IMR-90 (cell line): ENCODE measurements at regions not wholly inside any gene's neighbourhood (a gene's known extent, or its start where the extent isn't known, plus 50 kb on each side); places are given as distances from the start of the nearest gene placed in this dataset.

Experiments
- ATAC-seq: fragments of 200-7000 bp; cut with Tn5 transposase; 2 replicates; pipeline ENCODE4 v1.9.1; 2020; ENCODE audit warnings: low read depth, mild to moderate bottlenecking, moderate library complexity
- BruUV-seq: library from RNA; stranded (reverse); fragments of 400-500 nt; replicated peaks from 2 replicates; lab custom pipeline; 2021; lab: Mats Ljungman, UMichigan
- CTCF ChIA-PET: fragments of 300-600 bp; formaldehyde crosslinking; extraction: SDS; loops from one replicate; lab custom pipeline; 2021; ENCODE audit warnings: antibody characterized with exemption; lab: Yijun Ruan, JAX
- POLR2A ChIA-PET: fragments of 300-600 bp; sonication (Branson Sonifier 250); formaldehyde crosslinking; loops from one replicate; lab custom pipeline; 2022; ENCODE audit warnings: antibody characterized with exemption; ENCODE audit not compliant: unreplicated experiment; lab: Charles Lee
- DNase-seq: peaks from one replicate; pipeline ENCODE4 v3.0.0; 2013
- H2AFZ ChIP-seq: replicated peaks from 2 replicates; pipeline ENCODE3; 2013; ENCODE audit warnings: low read length, mild to moderate bottlenecking; ENCODE audit not compliant: poor library complexity
- H2AK5ac ChIP-seq: 2 replicates; pipeline ENCODE4 v1.6.1; 2013; ENCODE audit warnings: low read depth, low read length, inconsistent platforms
- H2AK9ac ChIP-seq: replicated peaks from 2 replicates; pipeline ENCODE3; 2013; ENCODE audit warnings: mild to moderate bottlenecking, low read depth, low read length, moderate library complexity; ENCODE audit not compliant: poor library complexity
- H2BK120ac ChIP-seq: 2 replicates; pipeline ENCODE4 v1.6.1; 2013; ENCODE audit warnings: low read depth, low read length, inconsistent platforms
- H2BK15ac ChIP-seq: 3 replicates; pipeline ENCODE4 v1.6.1; 2013; ENCODE audit warnings: low read depth, low read length, inconsistent platforms
- H2BK20ac ChIP-seq: 2 replicates; pipeline ENCODE4 v1.6.1; 2013; ENCODE audit warnings: low read depth, mild to moderate bottlenecking, inconsistent platforms, low read length, moderate library complexity
- H2BK5ac ChIP-seq: 2 replicates; pipeline ENCODE4 v1.6.1; 2013; ENCODE audit warnings: mild to moderate bottlenecking, low read depth, low read length, inconsistent platforms; ENCODE audit not compliant: poor library complexity, severe bottlenecking
- H3K14ac ChIP-seq: replicated peaks from 2 replicates; pipeline ENCODE4 v1.6.1; 2013; ENCODE audit warnings: low read depth, low read length, inconsistent platforms
- H3K18ac ChIP-seq: 2 replicates; pipeline ENCODE4 v1.6.1; 2013; ENCODE audit warnings: low read depth, low read length, control low read depth
- H3K23ac ChIP-seq: 2 replicates; pipeline ENCODE4 v1.6.1; 2013; ENCODE audit warnings: low read depth, low read length, inconsistent platforms
- H3K27ac ChIP-seq: 2 replicates; pipeline ENCODE4 v1.5.1; 2013; ENCODE audit warnings: mild to moderate bottlenecking, control low read depth, low read length; ENCODE audit not compliant: insufficient read depth
- H3K27me3 ChIP-seq: 2 replicates; pipeline ENCODE4 v1.6.1; 2013; ENCODE audit warnings: low read length; ENCODE audit not compliant: control insufficient read depth, insufficient read depth
- H3K36me3 ChIP-seq: 2 replicates; pipeline ENCODE4 v1.6.1; 2013; ENCODE audit warnings: low read length, mixed read lengths; ENCODE audit not compliant: control insufficient read depth, insufficient read depth
- H3K4ac ChIP-seq: 2 replicates; pipeline ENCODE4 v1.6.1; 2013; ENCODE audit warnings: low read depth, low read length, inconsistent platforms
- H3K4me1 ChIP-seq: 2 replicates; pipeline ENCODE4 v1.6.1; 2013; ENCODE audit warnings: low read length, mixed read lengths; ENCODE audit not compliant: control insufficient read depth, insufficient read depth
- H3K4me2 ChIP-seq: 2 replicates; pipeline ENCODE4 v1.6.1; 2013; ENCODE audit warnings: low read depth, mild to moderate bottlenecking, control low read depth, low read length, moderate library complexity
- H3K4me3 ChIP-seq: 2 replicates; pipeline ENCODE4 v1.5.1; 2013; ENCODE audit warnings: low read depth, mild to moderate bottlenecking, control low read depth, low read length, moderate library complexity; ENCODE audit not compliant: insufficient read depth
- H3K56ac ChIP-seq: 2 replicates; pipeline ENCODE4 v1.6.1; 2013; ENCODE audit warnings: low read length, inconsistent platforms; ENCODE audit not compliant: insufficient read depth; ENCODE audit errors: extremely low read depth
- H3K79me1 ChIP-seq, 2 experiments: 2 replicates each; pipeline ENCODE4 v1.6.1; 2013; ENCODE audit warnings: low read length in 2 of 2, inconsistent platforms in 1 of 2, low read depth in 1 of 2
- H3K9ac ChIP-seq: 2 replicates; pipeline ENCODE4 v1.6.1; 2013; ENCODE audit warnings: low read depth, low read length, control low read depth
- H3K9me1 ChIP-seq: 2 replicates; pipeline ENCODE4 v1.6.1; 2013; ENCODE audit warnings: low read length, inconsistent platforms; ENCODE audit not compliant: insufficient read depth
- H3K9me3 ChIP-seq: 2 replicates; pipeline ENCODE4 v1.6.1; 2013; ENCODE audit warnings: low read length; ENCODE audit not compliant: control insufficient read depth, insufficient read depth
- H4K20me1 ChIP-seq: 2 replicates; pipeline ENCODE4 v1.6.1; 2013; ENCODE audit warnings: low read length, inconsistent platforms; ENCODE audit not compliant: insufficient read depth
- H4K5ac ChIP-seq: 2 replicates; pipeline ENCODE4 v1.6.1; 2013; ENCODE audit warnings: mild to moderate bottlenecking, low read depth, low read length, control low read depth
- H4K8ac ChIP-seq, 2 experiments: 2 replicates each; pipeline ENCODE4 v1.6.1; 2013; ENCODE audit warnings: low read depth in 2 of 2, low read length in 2 of 2, control low read depth in 1 of 2, inconsistent platforms in 1 of 2
- H4K91ac ChIP-seq: 2 replicates; pipeline ENCODE4 v1.6.1; 2013; ENCODE audit warnings: low read depth, low read length, inconsistent platforms; ENCODE audit not compliant: insufficient read depth
- BHLHE40 ChIP-seq: fragments of 150-350 bp; IDR thresholded peaks from 2 replicates; pipeline ENCODE4 v1.6.1; 2016; ENCODE audit warnings: mild to moderate bottlenecking, low read depth, low read length
- CEBPB ChIP-seq: IDR thresholded peaks from 2 replicates; pipeline ENCODE4 v1.6.1; 2012; ENCODE audit warnings: low read depth, low read length, improper control_type of control experiment
- FOS ChIP-seq: fragments of 150-350 bp; IDR thresholded peaks from 2 replicates; pipeline ENCODE4 v1.6.1; 2016; ENCODE audit warnings: low read depth, low read length
- MAFK ChIP-seq: IDR thresholded peaks from 2 replicates; pipeline ENCODE4 v1.6.1; 2012; ENCODE audit warnings: low read depth, low read length, improper control_type of control experiment
- MAZ ChIP-seq: IDR thresholded peaks from 2 replicates; pipeline ENCODE4 v1.6.1; 2012; ENCODE audit warnings: low read depth, mild to moderate bottlenecking, low read length, improper control_type of control experiment, moderate library complexity, borderline replicate concordance
- MXI1 ChIP-seq: IDR thresholded peaks from 2 replicates; pipeline ENCODE4 v1.6.1; 2012; ENCODE audit warnings: low read depth, mild to moderate bottlenecking, low read length, moderate library complexity, borderline replicate concordance
- NFE2L2 ChIP-seq: fragments of 150-350 bp; IDR thresholded peaks from 2 replicates; pipeline ENCODE4 v1.6.1; 2016; ENCODE audit warnings: low read depth, mild to moderate bottlenecking, low read length
- POLR2A ChIP-seq: IDR thresholded peaks from 2 replicates; pipeline ENCODE4 v1.6.1; 2012; ENCODE audit warnings: mild to moderate bottlenecking, low read depth, low read length
- RAD21 ChIP-seq: IDR thresholded peaks from 2 replicates; pipeline ENCODE4 v1.6.1; 2012; ENCODE audit warnings: low read length, improper control_type of control experiment
- RCOR1 ChIP-seq: IDR thresholded peaks from 2 replicates; pipeline ENCODE4 v1.6.1; 2012; ENCODE audit warnings: mild to moderate bottlenecking, low read length, improper control_type of control experiment; ENCODE audit not compliant: insufficient replicate concordance
- RFX5 ChIP-seq: IDR thresholded peaks from 2 replicates; pipeline ENCODE4 v1.8.0; 2012; ENCODE audit warnings: low read depth, mild to moderate bottlenecking, low read length, moderate library complexity
- SMC3 ChIP-seq: fragments of 150-350 bp; IDR thresholded peaks from 2 replicates; pipeline ENCODE4 v1.6.1; 2016; ENCODE audit warnings: low read depth, mild to moderate bottlenecking, antibody characterized with exemption, low read length, moderate library complexity
- WGBS, 2 experiments: methylation state at CpG; one replicate each; pipeline versions ENCODE4 v1.1.5 to v1.1.7; 2013; ENCODE audit warnings: missing lambda C conversion rate in 2 of 2; ENCODE audit not compliant: insufficient read length in 1 of 2; ENCODE audit errors: extremely low coverage in 2 of 2; 5-methylcytosine and 5-hydroxymethylcytosine counted together
- dilution Hi-C: fragments of 300-500 bp; cut with HindIII; formaldehyde crosslinking; loops from one replicate; pipeline ENCODE4 v1.14.3; 2018; ENCODE audit warnings: low sequenced_read_pairs; ENCODE audit not compliant: unreplicated experiment
- in situ Hi-C: fragments of 300-500 bp; cut with MboI; formaldehyde crosslinking; loops from 3 replicates; pipeline ENCODE4 v1.14.3; 2019; ENCODE audit warnings: low sequenced_read_pairs, inconsistent platforms, mixed read lengths
- intact Hi-C: fragments of 100-400 bp; cut with micrococcal nuclease; formaldehyde crosslinking; loops from 2 replicates; pipeline ENCODE4 v1.10.0; 2022
- TF ChIP-seq, protein P1 (sequence below): conservative IDR thresholded peaks from 2 replicates; pipeline ENCODE4 v1.5.1; 2012; ENCODE audit warnings: mild to moderate bottlenecking, low read depth, low read length, improper control_type of control experiment
- TF ChIP-seq, protein P2 (sequence below): fragments of 150-350 bp; IDR thresholded peaks from 2 replicates; pipeline ENCODE4 v1.6.1; 2017; ENCODE audit warnings: mild to moderate bottlenecking, antibody characterized with exemption, low read length, low read depth
- TF ChIP-seq, protein P3 (sequence below): fragments of 150-350 bp; IDR thresholded peaks from 2 replicates; pipeline ENCODE4 v1.6.1; 2016; ENCODE audit warnings: low read depth, mild to moderate bottlenecking, low read length, moderate library complexity, borderline replicate concordance

DNA sequence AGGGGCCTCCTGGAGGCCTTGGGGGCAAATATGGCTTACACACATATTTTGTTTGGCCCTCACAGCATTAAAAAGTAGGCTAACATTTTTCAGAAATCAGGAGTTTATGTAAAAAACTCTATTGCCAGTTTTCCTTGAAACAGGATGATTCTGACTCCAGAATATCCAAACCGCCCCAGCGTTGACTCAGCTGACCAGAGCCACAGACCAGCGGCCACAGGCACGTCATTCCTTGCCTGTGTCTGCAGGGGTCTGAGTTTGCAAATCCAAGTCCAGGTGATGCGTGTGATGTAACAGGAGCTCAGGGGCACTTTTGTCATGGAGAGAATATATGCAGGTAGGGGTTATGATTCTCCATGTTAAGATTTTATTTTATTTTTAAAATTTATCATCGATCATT lies 79.4 kb upstream of the ALKAL2 start:
- no peaks in the 10 kb centered on the region for H3K4me1 ChIP-seq
- no peak overlapping the region for H3K4me2 ChIP-seq
- H2BK120ac ChIP-seq, result no peak overlapping the region
- H2AK5ac ChIP-seq, result no peak overlapping the region
- H3K23ac ChIP-seq, result no peak overlapping the region
- H4K20me1 ChIP-seq, result no peaks in the 10 kb centered on the region
- ATAC-seq (no peak), DNase-seq (no peak)
- no peak overlapping the region for H3K27ac ChIP-seq
- H2AK9ac ChIP-seq, result no peak overlapping the region
- no peak for TF ChIP-seq RFX5
- TF ChIP-seq CEBPB, result no peak
- no peak for TF ChIP-seq RAD21
- no peak for TF ChIP-seq NFE2L2
- no peak for TF ChIP-seq FOS
- TF ChIP-seq MXI1, result no peak
- TF ChIP-seq RCOR1, result no peak
- no peak for TF ChIP-seq SMC3
- TF ChIP-seq, protein P1, sequence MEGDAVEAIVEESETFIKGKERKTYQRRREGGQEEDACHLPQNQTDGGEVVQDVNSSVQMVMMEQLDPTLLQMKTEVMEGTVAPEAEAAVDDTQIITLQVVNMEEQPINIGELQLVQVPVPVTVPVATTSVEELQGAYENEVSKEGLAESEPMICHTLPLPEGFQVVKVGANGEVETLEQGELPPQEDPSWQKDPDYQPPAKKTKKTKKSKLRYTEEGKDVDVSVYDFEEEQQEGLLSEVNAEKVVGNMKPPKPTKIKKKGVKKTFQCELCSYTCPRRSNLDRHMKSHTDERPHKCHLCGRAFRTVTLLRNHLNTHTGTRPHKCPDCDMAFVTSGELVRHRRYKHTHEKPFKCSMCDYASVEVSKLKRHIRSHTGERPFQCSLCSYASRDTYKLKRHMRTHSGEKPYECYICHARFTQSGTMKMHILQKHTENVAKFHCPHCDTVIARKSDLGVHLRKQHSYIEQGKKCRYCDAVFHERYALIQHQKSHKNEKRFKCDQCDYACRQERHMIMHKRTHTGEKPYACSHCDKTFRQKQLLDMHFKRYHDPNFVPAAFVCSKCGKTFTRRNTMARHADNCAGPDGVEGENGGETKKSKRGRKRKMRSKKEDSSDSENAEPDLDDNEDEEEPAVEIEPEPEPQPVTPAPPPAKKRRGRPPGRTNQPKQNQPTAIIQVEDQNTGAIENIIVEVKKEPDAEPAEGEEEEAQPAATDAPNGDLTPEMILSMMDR, result no peak
- TF ChIP-seq MAZ, result no peak
- TF ChIP-seq POLR2A, result no peak
- TF ChIP-seq, protein P2, sequence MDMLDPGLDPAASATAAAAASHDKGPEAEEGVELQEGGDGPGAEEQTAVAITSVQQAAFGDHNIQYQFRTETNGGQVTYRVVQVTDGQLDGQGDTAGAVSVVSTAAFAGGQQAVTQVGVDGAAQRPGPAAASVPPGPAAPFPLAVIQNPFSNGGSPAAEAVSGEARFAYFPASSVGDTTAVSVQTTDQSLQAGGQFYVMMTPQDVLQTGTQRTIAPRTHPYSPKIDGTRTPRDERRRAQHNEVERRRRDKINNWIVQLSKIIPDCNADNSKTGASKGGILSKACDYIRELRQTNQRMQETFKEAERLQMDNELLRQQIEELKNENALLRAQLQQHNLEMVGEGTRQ, result no peak
- no peak for TF ChIP-seq BHLHE40
- TF ChIP-seq, protein P3, sequence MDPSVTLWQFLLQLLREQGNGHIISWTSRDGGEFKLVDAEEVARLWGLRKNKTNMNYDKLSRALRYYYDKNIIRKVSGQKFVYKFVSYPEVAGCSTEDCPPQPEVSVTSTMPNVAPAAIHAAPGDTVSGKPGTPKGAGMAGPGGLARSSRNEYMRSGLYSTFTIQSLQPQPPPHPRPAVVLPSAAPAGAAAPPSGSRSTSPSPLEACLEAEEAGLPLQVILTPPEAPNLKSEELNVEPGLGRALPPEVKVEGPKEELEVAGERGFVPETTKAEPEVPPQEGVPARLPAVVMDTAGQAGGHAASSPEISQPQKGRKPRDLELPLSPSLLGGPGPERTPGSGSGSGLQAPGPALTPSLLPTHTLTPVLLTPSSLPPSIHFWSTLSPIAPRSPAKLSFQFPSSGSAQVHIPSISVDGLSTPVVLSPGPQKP, result no peak
- TF ChIP-seq MAFK, result no peak
- peaks cover 36% of the 10 kb centered on the region for H3K9me3 ChIP-seq
- H2BK5ac ChIP-seq, result no peak overlapping the region
- intact Hi-C loops, result no loop called here
- BruUV-seq, result no TSS peak
- H2AFZ ChIP-seq, result no peak overlapping the region
- H3K36me3 ChIP-seq, result no peaks in the 10 kb centered on the region
- H3K18ac ChIP-seq, result no peak overlapping the region
- H4K91ac ChIP-seq, result no peak overlapping the region
- no peak overlapping the region for H3K9ac ChIP-seq
- no peaks in the 10 kb centered on the region for H3K27me3 ChIP-seq
- in situ Hi-C loops, result no loop called here
- no CpG with 5 or more reads among the region's 6 CpGs for WGBS, 2 experiments
- no peak overlapping the region for H3K4ac ChIP-seq
- POLR2A ChIA-PET, result no interaction called here
- no peak overlapping the region for H4K8ac ChIP-seq
- no peak overlapping the region for H3K56ac ChIP-seq
- H3K14ac ChIP-seq, result no peak overlapping the region
- CTCF ChIA-PET, result no interaction called here
- H3K4me3 ChIP-seq, result no peak overlapping the region
- dilution Hi-C loops, result no loop called here
- no peaks in the 10 kb centered on the region for H3K79me1 ChIP-seq
- no peak overlapping the region for H2BK20ac ChIP-seq
- no peak overlapping the region for H4K5ac ChIP-seq
- H2BK15ac ChIP-seq, result no peak overlapping the region
- no peaks in the 10 kb centered on the region for H3K9me1 ChIP-seq
